Smooth muscle cell (in vitro differentiated cells): ENCODE measurements at regions not wholly inside any gene's neighbourhood (a gene's known extent, or its start where the extent isn't known, plus 50 kb on each side); places are given as distances from the start of the nearest gene placed in this dataset.

Experiments
- DNase-seq: peaks from one replicate; lab custom pipeline; 2025; ENCODE audit not compliant: unreplicated experiment; lab: John Stamatoyannopoulos, UW
- H2AFZ ChIP-seq: fragments of 200-600 bp; sonication (generic); 2 replicates; pipeline ENCODE4 v1.6.0; 2016; ENCODE audit warnings: antibody characterized with exemption, low read depth, mild to moderate bottlenecking
- H3F3A ChIP-seq: fragments of 200-600 bp; sonication (generic); 2 replicates; pipeline ENCODE4 v1.6.0; 2017; ENCODE audit warnings: antibody characterized with exemption, low read depth
- H3K27ac ChIP-seq: fragments of 200-600 bp; sonication (generic); 2 replicates; pipeline ENCODE4 v1.5.1; 2016; ENCODE audit warnings: low read depth, mild to moderate bottlenecking
- H3K27me3 ChIP-seq: fragments of 200-600 bp; sonication (generic); 2 replicates; pipeline ENCODE4 v1.6.1; 2016; ENCODE audit warnings: low read depth, mild to moderate bottlenecking
- H3K36me3 ChIP-seq: fragments of 200-600 bp; sonication (generic); 2 replicates; pipeline ENCODE4 v1.5.1; 2016; ENCODE audit warnings: low read depth
- H3K4me1 ChIP-seq: fragments of 200-600 bp; sonication (generic); 2 replicates; pipeline ENCODE4 v1.5.1; 2016; ENCODE audit warnings: low read depth
- H3K4me2 ChIP-seq: fragments of 200-600 bp; sonication (generic); 2 replicates; pipeline ENCODE4 v1.6.0; 2016; ENCODE audit warnings: mild to moderate bottlenecking
- H3K4me3 ChIP-seq: fragments of 200-600 bp; sonication (generic); 2 replicates; pipeline ENCODE4 v1.5.1; 2016; ENCODE audit warnings: mild to moderate bottlenecking
- H3K79me2 ChIP-seq: fragments of 200-600 bp; sonication (generic); 2 replicates; pipeline ENCODE4 v1.6.0; 2016; ENCODE audit warnings: low read depth, mild to moderate bottlenecking
- H3K9ac ChIP-seq: fragments of 200-600 bp; sonication (generic); 2 replicates; pipeline ENCODE4 v1.6.0; 2016; ENCODE audit warnings: low read depth
- H3K9me3 ChIP-seq: fragments of 200-600 bp; sonication (generic); replicated peaks from 2 replicates; pipeline ENCODE4 v1.5.1; 2016; ENCODE audit warnings: low read depth
- H4K20me1 ChIP-seq: fragments of 200-600 bp; sonication (generic); 2 replicates; pipeline ENCODE4 v1.6.0; 2016; ENCODE audit warnings: low read depth
- WGBS: methylation state at CpG from one replicate; pipeline ENCODE4 v1.1.7; 2016; ENCODE audit warnings: low lambda C conversion rate; 5-methylcytosine and 5-hydroxymethylcytosine counted together
- TF ChIP-seq, protein P1 (sequence below): fragments of 200-600 bp; sonication (generic); IDR thresholded peaks from 2 replicates; pipeline ENCODE4 v1.5.1; 2017; ENCODE audit warnings: borderline replicate concordance, mild to moderate bottlenecking, antibody characterized with exemption; ENCODE audit not compliant: insufficient read depth, poor library complexity, severe bottlenecking

DNA sequence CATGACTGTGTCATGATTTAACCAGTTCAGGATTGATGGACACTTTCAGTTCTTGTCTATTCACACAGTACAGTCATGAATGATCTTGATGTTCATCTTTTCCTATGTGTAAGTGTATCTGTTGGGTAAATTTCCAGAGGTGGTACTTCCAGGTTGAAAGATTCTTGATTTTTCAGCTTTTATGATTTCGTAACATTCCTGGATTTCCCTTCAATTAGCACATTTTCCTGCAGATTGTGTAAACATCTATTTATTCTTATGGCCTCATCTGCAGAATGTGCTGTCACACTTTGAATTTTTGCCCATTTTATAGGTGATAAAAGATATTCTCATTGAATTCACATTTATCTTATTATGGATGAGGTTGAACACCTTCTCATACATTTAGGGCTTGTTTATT, 222.0 kb upstream of the FOXQ1 start:
- Histone ChIP-seq H3K27ac (no peak overlapping the region), H3K9ac (no peak overlapping the region), H3K36me3 (no peaks in the 10 kb centered on the region), H3K27me3 (no peaks in the 10 kb centered on the region), H3K4me3 (no peak overlapping the region), H3K4me2 (no peak overlapping the region), H3K9me3 (no peaks in the 10 kb centered on the region), H3K79me2 (no peaks in the 10 kb centered on the region), H4K20me1 (no peaks in the 10 kb centered on the region), H3F3A (no peaks in the 10 kb centered on the region), H2AFZ (no peak overlapping the region), H3K4me1 (no peaks in the 10 kb centered on the region)
- 96% methylated on average over 1 of the region's 1 CpG for WGBS
- DNase-seq = no peak
- TF ChIP-seq, protein P1, sequence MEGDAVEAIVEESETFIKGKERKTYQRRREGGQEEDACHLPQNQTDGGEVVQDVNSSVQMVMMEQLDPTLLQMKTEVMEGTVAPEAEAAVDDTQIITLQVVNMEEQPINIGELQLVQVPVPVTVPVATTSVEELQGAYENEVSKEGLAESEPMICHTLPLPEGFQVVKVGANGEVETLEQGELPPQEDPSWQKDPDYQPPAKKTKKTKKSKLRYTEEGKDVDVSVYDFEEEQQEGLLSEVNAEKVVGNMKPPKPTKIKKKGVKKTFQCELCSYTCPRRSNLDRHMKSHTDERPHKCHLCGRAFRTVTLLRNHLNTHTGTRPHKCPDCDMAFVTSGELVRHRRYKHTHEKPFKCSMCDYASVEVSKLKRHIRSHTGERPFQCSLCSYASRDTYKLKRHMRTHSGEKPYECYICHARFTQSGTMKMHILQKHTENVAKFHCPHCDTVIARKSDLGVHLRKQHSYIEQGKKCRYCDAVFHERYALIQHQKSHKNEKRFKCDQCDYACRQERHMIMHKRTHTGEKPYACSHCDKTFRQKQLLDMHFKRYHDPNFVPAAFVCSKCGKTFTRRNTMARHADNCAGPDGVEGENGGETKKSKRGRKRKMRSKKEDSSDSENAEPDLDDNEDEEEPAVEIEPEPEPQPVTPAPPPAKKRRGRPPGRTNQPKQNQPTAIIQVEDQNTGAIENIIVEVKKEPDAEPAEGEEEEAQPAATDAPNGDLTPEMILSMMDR = no peak

DNA sequence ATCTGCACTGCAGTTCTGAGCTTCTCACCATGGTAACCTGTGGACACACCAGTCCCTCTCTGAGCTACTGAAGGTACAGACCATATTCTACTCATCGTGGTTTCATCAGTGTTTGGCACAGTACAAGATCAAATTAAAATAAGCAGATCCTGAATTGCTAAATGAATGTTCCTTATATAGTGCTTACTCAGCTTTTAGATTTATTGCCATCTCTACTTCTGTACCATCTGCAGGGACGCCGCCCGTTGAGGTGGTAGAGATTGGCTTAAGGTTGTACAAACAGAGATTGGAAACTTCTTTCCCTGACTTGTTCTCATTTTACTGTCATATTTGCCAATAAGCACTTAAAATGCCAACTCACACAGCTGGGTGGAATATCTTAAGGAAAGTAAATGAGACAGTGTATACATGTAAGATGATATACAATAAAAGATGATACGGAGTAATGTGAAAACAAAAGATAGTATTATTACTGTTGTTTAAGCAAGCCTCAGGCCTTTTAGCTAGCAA, 223.4 kb upstream of the FOXQ1 start:
- no peak for DNase-seq
- Histone ChIP-seq H3K27me3 (no peaks in the 10 kb centered on the region), H3F3A (no peaks in the 10 kb centered on the region), H4K20me1 (no peaks in the 10 kb centered on the region), H3K9me3 (no peaks in the 10 kb centered on the region), H3K4me3 (no peak overlapping the region), H3K36me3 (no peaks in the 10 kb centered on the region), H3K79me2 (no peaks in the 10 kb centered on the region), H2AFZ (no peak overlapping the region), H3K4me1 (no peaks in the 10 kb centered on the region), H3K27ac (no peak overlapping the region), H3K9ac (no peak overlapping the region), H3K4me2 (no peak overlapping the region)
- TF ChIP-seq, protein P1 = no peak
- 95% methylated on average over 5 of the region's 5 CpGs for WGBS

DNA sequence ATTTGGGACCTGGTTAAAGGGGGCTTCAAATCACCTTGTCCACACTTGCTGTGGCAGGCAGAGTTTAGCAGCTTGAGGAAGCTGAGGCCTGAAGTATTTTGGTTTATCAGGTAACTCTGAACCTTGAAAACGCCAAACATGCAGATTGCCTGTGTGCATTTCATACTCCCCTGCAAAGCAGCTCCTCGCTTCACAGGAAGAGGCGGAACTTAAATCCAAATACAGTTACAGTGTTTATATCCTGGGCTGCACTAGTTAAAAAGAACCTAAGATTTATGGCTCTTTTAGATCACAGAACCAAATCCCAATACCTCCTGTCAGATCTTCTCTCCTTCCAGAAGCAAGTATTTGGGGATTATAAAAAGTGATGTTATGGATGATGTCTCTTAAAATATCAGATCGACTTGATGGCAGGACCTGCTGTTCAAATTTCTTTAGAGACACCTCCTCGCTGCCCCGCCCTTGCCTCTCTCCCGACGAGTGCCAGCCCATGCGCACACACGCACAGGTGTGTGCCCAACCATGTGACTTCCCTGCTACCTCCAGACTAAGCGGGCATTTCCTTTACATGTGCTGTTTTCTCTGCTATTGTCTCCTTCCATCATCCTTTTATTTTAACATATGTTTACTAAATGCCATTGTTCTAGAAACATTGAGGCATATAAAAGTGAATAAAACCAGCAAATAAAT, 224.6 kb upstream of the FOXQ1 start:
- H2AFZ ChIP-seq = peak overlapping the region; percentile 58
- peak overlapping the region; percentile 34 for H3K27ac ChIP-seq
- no peaks in the 10 kb centered on the region for H3K27me3 ChIP-seq
- no peak overlapping the region for H3K9ac ChIP-seq
- no peaks in the 10 kb centered on the region for H3K79me2 ChIP-seq
- no peak for DNase-seq
- H3K9me3 ChIP-seq = no peaks in the 10 kb centered on the region
- no peak overlapping the region for H3K4me3 ChIP-seq
- TF ChIP-seq, protein P1 = no peak
- no peaks in the 10 kb centered on the region for H3K36me3 ChIP-seq
- peak overlapping the region; percentile 13 for H3K4me2 ChIP-seq
- H3K4me1 ChIP-seq = no peaks in the 10 kb centered on the region
- H3F3A ChIP-seq = no peaks in the 10 kb centered on the region
- H4K20me1 ChIP-seq = no peaks in the 10 kb centered on the region
- 90% methylated on average over 11 of the region's 11 CpGs for WGBS
